Small intestine (tissue), 7 donors: ENCODE measurements at regions not wholly inside any gene's neighbourhood (a gene's known extent, or its start where the extent isn't known, plus 50 kb on each side); places are given as distances from the start of the nearest gene placed in this dataset.

Experiments
- DNase-seq, 2 donors: peaks; one replicate each; pipeline versions ENCODE4 v3.0.0 to v3.0.0-alpha.2; 2013
- FAIRE-seq: peaks from 2 replicates; lab custom pipeline; 2012; peaks lifted over from hg19 to GRCh38; lab: Jason Lieb, UNC
- H3K27ac ChIP-seq, 3 donors: one replicate each; pipeline ENCODE4 v1.5.1; 2013; ENCODE audit warnings: low read length in 2 of 3, mild to moderate bottlenecking in 2 of 3, control low read depth in 1 of 3, inconsistent platforms in 1 of 3, low read depth in 1 of 3, moderate library complexity in 1 of 3
- H3K27me3 ChIP-seq, 3 donors: one replicate each; pipeline ENCODE4 v1.6.1; 2013; ENCODE audit warnings: low read length in 3 of 3, inconsistent platforms in 1 of 3; ENCODE audit not compliant: control insufficient read depth in 3 of 3, insufficient read depth in 3 of 3
- H3K36me3 ChIP-seq, 3 donors: one replicate each; pipeline ENCODE4 v1.6.1; 2013; ENCODE audit warnings: low read length in 3 of 3, inconsistent platforms in 1 of 3, low read depth in 1 of 3, mild to moderate bottlenecking in 1 of 3, moderate library complexity in 1 of 3; ENCODE audit not compliant: control insufficient read depth in 3 of 3, insufficient read depth in 2 of 3
- H3K4me1 ChIP-seq, 3 donors: one replicate each; pipeline ENCODE4 v1.6.1; 2013; ENCODE audit warnings: low read length in 2 of 3, inconsistent platforms in 1 of 3, low read depth in 1 of 3, mild to moderate bottlenecking in 1 of 3, moderate library complexity in 1 of 3; ENCODE audit not compliant: control insufficient read depth in 3 of 3, insufficient read depth in 2 of 3
- H3K4me3 ChIP-seq, 3 donors: one replicate each; pipeline ENCODE4 v1.5.1; 2013; ENCODE audit warnings: low read length in 3 of 3, control low read depth in 1 of 3, inconsistent platforms in 1 of 3, low read depth in 1 of 3, mild to moderate bottlenecking in 1 of 3, moderate library complexity in 1 of 3
- H3K9me3 ChIP-seq, 2 donors: one replicate each; pipeline ENCODE4 v1.6.1; 2013; ENCODE audit warnings: low read depth in 1 of 2, low read length in 1 of 2; ENCODE audit not compliant: control insufficient read depth in 2 of 2, insufficient read depth in 1 of 2
- WGBS, 3 donors: extraction: QIAGEN DNeasy Blood & Tissue Kit; methylation state at CpG; one replicate each; pipeline ENCODE4 v1.1.7; 2013; 5-methylcytosine and 5-hydroxymethylcytosine counted together
- donor health status: healthy with polysubstance abuse.
- donor health status: control.
- donor health status: control.
- donor health status: Bipolar disorder and iron deficiency.
- donor health status: healthy.

GRCh38 chr3:161969867-161970266 lies 473.3 kb downstream of the OTOL1 start:
- H3K36me3 ChIP-seq: no peaks in the 10 kb centered on the region
- H3K4me1 ChIP-seq: no peaks in the 10 kb centered on the region
- H3K9me3 ChIP-seq: peaks cover 0 to 2% of the 10 kb centered on the region in 2 donors
- 69 to 83% (median 74%) methylated on average over 2 of the region's 2 CpGs for WGBS, 3 donors
- H3K27ac ChIP-seq: no peak overlapping the region
- FAIRE-seq: no peak
- H3K4me3 ChIP-seq: no peak overlapping the region
- H3K27me3 ChIP-seq: no peaks in the 10 kb centered on the region
- DNase-seq: no peak

- no peak overlapping the region for H3K27ac ChIP-seq
- no peaks in the 10 kb centered on the region for H3K27me3 ChIP-seq
- H3K4me1 ChIP-seq: no peaks in the 10 kb centered on the region
- H3K4me3 ChIP-seq: no peak overlapping the region
- WGBS, 3 donors: 68 to 91% (median 81%) methylated on average over 1 to 2 of the region's 2 CpGs
- H3K9me3 ChIP-seq: peaks cover 0 to 21% of the 10 kb centered on the region in 2 donors
- DNase-seq (no peak), FAIRE-seq (no peak)
- no peaks in the 10 kb centered on the region for H3K36me3 ChIP-seq
Observed at GRCh38 chr3:161975201-161975600, 478.6 kb downstream of the OTOL1 start.

- DNase-seq (no peak), FAIRE-seq (no peak)
- 25 to 42% (median 37%) methylated on average over 1 of the region's 1 CpG for WGBS, 3 donors
- Histone ChIP-seq H3K4me3 (no peak overlapping the region), H3K36me3 (no peaks in the 10 kb centered on the region), H3K27ac (no peak overlapping the region), H3K27me3 (no peaks in the 10 kb centered on the region), H3K4me1 (no peaks in the 10 kb centered on the region), H3K9me3 (peaks cover 0 to 21% of the 10 kb centered on the region in 2 donors)
Observed at GRCh38 chr3:161977063-161977462, 480.5 kb downstream of the OTOL1 start.

- FAIRE-seq: no peak
- DNase-seq: no peak
- WGBS, 3 donors: 88 to 91% (median 90%) methylated on average over 9 of the region's 9 CpGs
Observed at GRCh38 chr3:161977850-161978249, 481.2 kb downstream of the OTOL1 start.

GRCh38 chr3:161987933-161988332 lies 491.3 kb downstream of the OTOL1 start:
- WGBS, 3 donors: 58 to 70% (median 64%) methylated on average over 1 of the region's 1 CpG
- no peak overlapping the region for H3K4me3 ChIP-seq
- DNase-seq: no peak
- FAIRE-seq: no peak
- no peaks in the 10 kb centered on the region for H3K36me3 ChIP-seq
- H3K27me3 ChIP-seq: no peaks in the 10 kb centered on the region
- H3K27ac ChIP-seq: no peak overlapping the region
- H3K9me3 ChIP-seq: peaks cover 0 to 2% of the 10 kb centered on the region in 2 donors
- no peaks in the 10 kb centered on the region for H3K4me1 ChIP-seq

More at GRCh38 chr3:161977850-161978249, 481.2 kb downstream of the OTOL1 start:
- Histone ChIP-seq H3K9me3 (peaks cover 0 to 21% of the 10 kb centered on the region in 2 donors), H3K36me3 (no peaks in the 10 kb centered on the region), H3K4me3 (no peak overlapping the region), H3K27ac (no peak overlapping the region), H3K27me3 (no peaks in the 10 kb centered on the region), H3K4me1 (no peaks in the 10 kb centered on the region)

GRCh38 chr3:161989012-161989411 lies 492.4 kb downstream of the OTOL1 start:
- Histone ChIP-seq H3K27me3 (no peaks in the 10 kb centered on the region), H3K4me1 (no peaks in the 10 kb centered on the region), H3K36me3 (no peaks in the 10 kb centered on the region), H3K27ac (no peak overlapping the region), H3K4me3 (no peak overlapping the region), H3K9me3 (peaks cover 0 to 2% of the 10 kb centered on the region in 2 donors)
- FAIRE-seq (no peak), DNase-seq (no peak)
- WGBS, 3 donors: 33 to 69% (median 48%) methylated on average over 1 of the region's 1 CpG

- 92 to 95% (median 94%) methylated on average over 3 of the region's 3 CpGs for WGBS, 3 donors
- FAIRE-seq: no peak
- Histone ChIP-seq H3K27me3 (no peaks in the 10 kb centered on the region), H3K9me3 (peaks cover 0 to 2% of the 10 kb centered on the region in 2 donors), H3K36me3 (no peaks in the 10 kb centered on the region), H3K4me1 (no peaks in the 10 kb centered on the region), H3K27ac (no peak overlapping the region), H3K4me3 (no peak overlapping the region)
- DNase-seq: no peak
Observed at GRCh38 chr3:161990036-161990435, 493.4 kb downstream of the OTOL1 start.

GRCh38 chr3:161991901-161992540 lies 495.4 kb downstream of the OTOL1 start:
- FAIRE-seq (no peak), DNase-seq (no peak)
- H3K27me3 ChIP-seq: no peaks in the 10 kb centered on the region
- H3K4me3 ChIP-seq: no peak overlapping the region
- H3K36me3 ChIP-seq: no peaks in the 10 kb centered on the region
- no peak overlapping the region for H3K27ac ChIP-seq
- 82 to 87% (median 85%) methylated on average over 4 of the region's 4 CpGs for WGBS, 3 donors
- H3K9me3 ChIP-seq: peaks cover 0 to 4% of the 10 kb centered on the region in 2 donors
- no peaks in the 10 kb centered on the region for H3K4me1 ChIP-seq

GRCh38 chr3:161999846-162000245 lies 503.2 kb downstream of the OTOL1 start:
- H3K4me1 ChIP-seq: no peaks in the 10 kb centered on the region
- no peak overlapping the region for H3K4me3 ChIP-seq
- H3K27ac ChIP-seq: no peak overlapping the region
- DNase-seq (no peak), FAIRE-seq (no peak)
- H3K36me3 ChIP-seq: no peaks in the 10 kb centered on the region
- H3K9me3 ChIP-seq: peaks cover 2 to 3% of the 10 kb centered on the region in 2 donors
- WGBS, 3 donors: 70 to 78% (median 74%) methylated on average over 2 of the region's 2 CpGs
- H3K27me3 ChIP-seq: no peaks in the 10 kb centered on the region
